Progenitor cell of endocrine pancreas (in vitro differentiated cells): ENCODE measurements at regions not wholly inside any gene's neighbourhood (a gene's known extent, or its start where the extent isn't known, plus 50 kb on each side); places are given as distances from the start of the nearest gene placed in this dataset.

Experiments
- DNase-seq: peaks from one replicate; pipeline ENCODE4 v3.0.0; 2021; ENCODE audit warnings: low spot score; ENCODE audit not compliant: unreplicated experiment
- H3K27ac Mint-ChIP-seq: 2 replicates; pipeline ENCODE4 v1.8.0; 2021; ENCODE audit warnings: mild to moderate bottlenecking, moderate library complexity, mixed read lengths
- H3K27me3 Mint-ChIP-seq: 2 replicates; pipeline ENCODE4 v1.8.0; 2021; ENCODE audit warnings: mixed read lengths
- H3K36me3 Mint-ChIP-seq: 2 replicates; pipeline ENCODE4 v1.8.0; 2022; ENCODE audit warnings: mixed read lengths; ENCODE audit not compliant: insufficient read depth
- H3K4me1 Mint-ChIP-seq: 2 replicates; pipeline ENCODE4 v1.8.0; 2021; ENCODE audit warnings: low read depth, mixed read lengths
- H3K4me3 Mint-ChIP-seq: 2 replicates; pipeline ENCODE4 v1.8.0; 2021; ENCODE audit warnings: low read depth, mild to moderate bottlenecking, moderate library complexity, mixed read lengths
- H3K9me3 Mint-ChIP-seq: 2 replicates; pipeline ENCODE4 v1.8.0; 2021; ENCODE audit warnings: low read depth, mixed read lengths
- TF ChIP-seq, protein P1 (sequence below): fragments of 200-600 bp; sonication (generic); IDR thresholded peaks from one replicate; pipeline ENCODE4 v1.5.0; 2021; ENCODE audit warnings: antibody characterized with exemption, mild to moderate bottlenecking; ENCODE audit not compliant: unreplicated experiment

DNA sequence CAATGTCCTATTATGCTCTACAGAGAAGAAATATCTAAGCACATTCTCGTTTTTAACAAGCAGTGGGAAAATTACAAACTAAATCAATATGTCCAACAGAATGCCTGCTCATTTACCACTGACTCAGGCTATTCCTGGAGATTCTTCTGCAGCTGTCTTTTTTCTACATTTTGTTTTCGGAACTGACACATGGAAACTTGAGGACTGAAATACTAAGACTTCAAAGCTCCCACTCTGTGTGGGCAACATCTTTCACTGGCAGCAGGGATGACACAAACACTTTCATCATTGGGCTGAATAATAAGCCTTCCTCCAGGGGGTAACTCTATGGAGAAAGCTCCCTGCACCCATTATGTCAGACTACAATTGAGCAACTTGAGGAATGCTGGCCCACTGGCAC is 175.5 kb upstream of the NCAM2 start:
- TF ChIP-seq, protein P1, sequence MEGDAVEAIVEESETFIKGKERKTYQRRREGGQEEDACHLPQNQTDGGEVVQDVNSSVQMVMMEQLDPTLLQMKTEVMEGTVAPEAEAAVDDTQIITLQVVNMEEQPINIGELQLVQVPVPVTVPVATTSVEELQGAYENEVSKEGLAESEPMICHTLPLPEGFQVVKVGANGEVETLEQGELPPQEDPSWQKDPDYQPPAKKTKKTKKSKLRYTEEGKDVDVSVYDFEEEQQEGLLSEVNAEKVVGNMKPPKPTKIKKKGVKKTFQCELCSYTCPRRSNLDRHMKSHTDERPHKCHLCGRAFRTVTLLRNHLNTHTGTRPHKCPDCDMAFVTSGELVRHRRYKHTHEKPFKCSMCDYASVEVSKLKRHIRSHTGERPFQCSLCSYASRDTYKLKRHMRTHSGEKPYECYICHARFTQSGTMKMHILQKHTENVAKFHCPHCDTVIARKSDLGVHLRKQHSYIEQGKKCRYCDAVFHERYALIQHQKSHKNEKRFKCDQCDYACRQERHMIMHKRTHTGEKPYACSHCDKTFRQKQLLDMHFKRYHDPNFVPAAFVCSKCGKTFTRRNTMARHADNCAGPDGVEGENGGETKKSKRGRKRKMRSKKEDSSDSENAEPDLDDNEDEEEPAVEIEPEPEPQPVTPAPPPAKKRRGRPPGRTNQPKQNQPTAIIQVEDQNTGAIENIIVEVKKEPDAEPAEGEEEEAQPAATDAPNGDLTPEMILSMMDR: no peak
- H3K27me3 Mint-ChIP-seq: no peaks in the 10 kb centered on the region
- H3K9me3 Mint-ChIP-seq: peaks cover 5% of the 10 kb centered on the region
- H3K27ac Mint-ChIP-seq: no peak overlapping the region
- no peaks in the 10 kb centered on the region for H3K4me1 Mint-ChIP-seq
- no peak for DNase-seq
- H3K36me3 Mint-ChIP-seq: no peaks in the 10 kb centered on the region
- H3K4me3 Mint-ChIP-seq: no peak overlapping the region

- DNase-seq: no peak
- TF ChIP-seq, protein P1: no peak
- Mint-ChIP-seq H3K36me3 (no peaks in the 10 kb centered on the region), H3K4me1 (peaks cover 4% of the 10 kb centered on the region), H3K27ac (no peak overlapping the region), H3K9me3 (peaks cover 6% of the 10 kb centered on the region), H3K27me3 (no peaks in the 10 kb centered on the region), H3K4me3 (no peak overlapping the region)
Measured at GRCh38 chr21:20852866-20853265, 145.3 kb upstream of the NCAM2 start.

- Mint-ChIP-seq H3K9me3 (peaks cover 3% of the 10 kb centered on the region), H3K4me1 (peaks cover 4% of the 10 kb centered on the region), H3K36me3 (no peaks in the 10 kb centered on the region), H3K27me3 (no peaks in the 10 kb centered on the region), H3K27ac (no peak overlapping the region), H3K4me3 (no peak overlapping the region)
- TF ChIP-seq, protein P1: no peak
- no peak for DNase-seq
Measured at GRCh38 chr21:20856926-20857325, 141.3 kb upstream of the NCAM2 start.

GRCh38 chr21:20874202-20874601 is 124.0 kb upstream of the NCAM2 start:
- no peaks in the 10 kb centered on the region for H3K4me1 Mint-ChIP-seq
- H3K36me3 Mint-ChIP-seq: no peaks in the 10 kb centered on the region
- DNase-seq: no peak
- no peaks in the 10 kb centered on the region for H3K9me3 Mint-ChIP-seq
- H3K27me3 Mint-ChIP-seq: no peaks in the 10 kb centered on the region
- H3K4me3 Mint-ChIP-seq: no peak overlapping the region
- TF ChIP-seq, protein P1: no peak
- H3K27ac Mint-ChIP-seq: no peak overlapping the region

GRCh38 chr21:20875742-20876141 is 122.5 kb upstream of the NCAM2 start:
- Mint-ChIP-seq H3K27me3 (no peaks in the 10 kb centered on the region), H3K36me3 (no peaks in the 10 kb centered on the region), H3K27ac (no peak overlapping the region), H3K9me3 (no peaks in the 10 kb centered on the region), H3K4me1 (no peaks in the 10 kb centered on the region), H3K4me3 (no peak overlapping the region)
- TF ChIP-seq, protein P1: peak; percentile 27
- no peak for DNase-seq
